ENCODE measurements at regions not wholly inside any gene's neighbourhood (a gene's known extent, or its start where the extent isn't known, plus 50 kb on each side); places are given as distances from the start of the nearest gene placed in this dataset.

DNA sequence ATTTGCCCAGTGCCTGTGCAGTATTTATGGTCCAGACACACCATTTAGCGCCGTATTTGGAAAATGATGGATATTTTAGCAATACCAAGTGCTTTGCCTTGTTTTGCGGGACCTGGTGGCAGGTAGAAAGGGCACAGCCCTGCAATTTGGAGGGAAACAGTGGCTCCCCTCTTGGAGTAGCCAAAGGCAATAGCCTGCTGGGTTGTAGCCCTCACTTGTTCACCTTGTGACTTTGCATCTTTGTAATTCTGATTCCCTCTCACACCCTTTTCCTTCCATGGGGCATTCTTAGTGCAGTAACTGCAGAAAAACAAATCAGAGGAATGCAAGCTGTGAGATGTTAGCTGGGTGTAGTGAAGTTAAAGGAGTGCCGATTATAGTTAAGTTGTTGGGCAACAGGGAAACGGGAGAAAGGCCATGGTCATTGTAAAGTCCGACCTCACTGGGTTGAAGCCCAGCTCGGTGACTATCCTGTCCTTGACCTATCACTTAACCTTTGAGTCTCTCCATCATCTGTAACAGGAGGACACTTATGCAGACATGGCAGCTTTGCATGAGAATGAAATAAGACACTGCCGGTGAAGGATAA is 131.0 kb upstream of the KLHL25 start:
- no peak for TF ChIP-seq FOXP2 (optimal IDR thresholded peaks at IDR 0.05; ENCODE audit: control extremely low read depth, extremely low read length, insufficient read depth)
- no peak for TF ChIP-seq POLR2AphosphoS5 (IDR thresholded peaks at IDR 0.05; ENCODE audit: borderline replicate concordance, low read depth, low read length)
- TF ChIP-seq EZH2 (IDR thresholded peaks at IDR 0.05), result no peak

Data from SK-N-MC (cell line).